ENCODE measurements at regions not wholly inside any gene's neighbourhood (a gene's known extent, or its start where the extent isn't known, plus 50 kb on each side); places are given as distances from the start of the nearest gene placed in this dataset.
A peak's percentile ranks its signal among the peaks of the same experiment; 100 is the strongest.

DNA sequence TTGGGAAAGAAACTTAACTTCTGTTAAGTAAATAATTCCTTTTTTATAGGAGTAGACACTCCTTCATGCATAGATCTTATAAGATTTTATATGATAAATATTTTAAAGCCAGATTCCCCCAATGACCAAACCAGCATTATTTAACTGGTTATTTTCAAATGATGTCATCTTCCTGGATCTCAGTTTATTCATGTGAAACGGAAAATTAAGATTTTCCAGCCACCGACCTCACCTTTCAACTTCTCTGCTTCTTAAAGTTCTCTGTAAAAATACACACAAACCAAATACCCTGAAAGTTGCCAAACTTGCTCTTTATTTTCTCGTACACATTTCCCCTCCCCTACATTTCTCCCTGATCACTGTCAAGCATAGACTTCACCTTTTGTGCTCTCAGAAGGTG is 364.2 kb downstream of the GALC start:
- TF ChIP-seq, protein P1, sequence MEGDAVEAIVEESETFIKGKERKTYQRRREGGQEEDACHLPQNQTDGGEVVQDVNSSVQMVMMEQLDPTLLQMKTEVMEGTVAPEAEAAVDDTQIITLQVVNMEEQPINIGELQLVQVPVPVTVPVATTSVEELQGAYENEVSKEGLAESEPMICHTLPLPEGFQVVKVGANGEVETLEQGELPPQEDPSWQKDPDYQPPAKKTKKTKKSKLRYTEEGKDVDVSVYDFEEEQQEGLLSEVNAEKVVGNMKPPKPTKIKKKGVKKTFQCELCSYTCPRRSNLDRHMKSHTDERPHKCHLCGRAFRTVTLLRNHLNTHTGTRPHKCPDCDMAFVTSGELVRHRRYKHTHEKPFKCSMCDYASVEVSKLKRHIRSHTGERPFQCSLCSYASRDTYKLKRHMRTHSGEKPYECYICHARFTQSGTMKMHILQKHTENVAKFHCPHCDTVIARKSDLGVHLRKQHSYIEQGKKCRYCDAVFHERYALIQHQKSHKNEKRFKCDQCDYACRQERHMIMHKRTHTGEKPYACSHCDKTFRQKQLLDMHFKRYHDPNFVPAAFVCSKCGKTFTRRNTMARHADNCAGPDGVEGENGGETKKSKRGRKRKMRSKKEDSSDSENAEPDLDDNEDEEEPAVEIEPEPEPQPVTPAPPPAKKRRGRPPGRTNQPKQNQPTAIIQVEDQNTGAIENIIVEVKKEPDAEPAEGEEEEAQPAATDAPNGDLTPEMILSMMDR (IDR thresholded peaks at IDR 0.05; ENCODE audit: low read depth, low read length, missing control alignments), result no peak
- H3K4me3 ChIP-seq (ENCODE audit: low read depth, low read length), result no peak overlapping the region
- DNase-seq (ENCODE audit: low read depth), result peak; percentile 33
- in situ Hi-C loops (cut with HindIII; ENCODE audit: low sequenced_read_pairs), result no loop called here

DNA sequence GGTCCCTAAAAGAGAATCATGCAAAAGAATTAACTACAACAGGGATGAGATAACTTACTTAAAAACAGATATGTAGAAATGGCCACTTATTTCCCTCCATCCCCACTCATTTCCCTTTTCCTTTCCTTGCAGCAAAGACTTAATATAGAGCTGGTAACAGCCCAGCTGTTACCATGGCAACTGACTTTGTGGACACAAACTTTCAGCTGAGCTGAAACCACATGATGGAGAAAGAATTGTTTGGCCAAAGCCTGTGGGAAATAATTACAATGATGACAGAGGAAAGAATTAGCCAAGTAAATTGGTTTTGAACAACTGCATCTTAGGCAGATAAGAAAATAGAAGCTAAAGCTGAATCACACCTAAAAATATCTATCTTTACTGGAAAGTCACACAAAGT is 364.9 kb downstream of the GALC start:
- DNase-seq (ENCODE audit: low read depth), result peak; percentile 88
- TF ChIP-seq, protein P1 (IDR thresholded peaks at IDR 0.05; ENCODE audit: low read depth, low read length, missing control alignments), result no peak
- in situ Hi-C loops (cut with HindIII; ENCODE audit: low sequenced_read_pairs), result no loop called here
- no peak overlapping the region for H3K4me3 ChIP-seq (ENCODE audit: low read depth, low read length)

DNA sequence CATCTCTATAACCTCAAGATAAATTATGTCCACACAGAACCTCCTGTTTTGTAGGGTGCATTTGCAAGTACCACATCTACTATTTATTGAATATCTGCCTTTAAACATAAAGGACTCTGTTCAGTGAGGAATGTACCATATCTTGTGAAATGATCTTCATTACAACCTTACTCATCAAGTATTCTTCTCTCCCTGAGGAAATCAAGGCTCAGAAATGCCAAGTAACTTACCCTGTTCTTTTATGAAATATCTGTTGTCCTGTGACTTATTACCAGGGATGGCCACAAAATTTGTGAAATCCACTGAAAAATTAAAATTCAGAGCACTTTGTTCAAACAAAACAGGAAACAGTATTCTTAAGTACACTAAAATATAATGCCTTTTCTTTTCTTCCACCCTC is 366.7 kb downstream of the GALC start:
- in situ Hi-C loops (cut with HindIII; ENCODE audit: low sequenced_read_pairs), result no loop called here
- no peak for DNase-seq (ENCODE audit: low read depth)
- no peak overlapping the region for H3K4me3 ChIP-seq (ENCODE audit: low read depth, low read length)
- TF ChIP-seq, protein P1 (IDR thresholded peaks at IDR 0.05; ENCODE audit: low read depth, low read length, missing control alignments), result no peak

DNA sequence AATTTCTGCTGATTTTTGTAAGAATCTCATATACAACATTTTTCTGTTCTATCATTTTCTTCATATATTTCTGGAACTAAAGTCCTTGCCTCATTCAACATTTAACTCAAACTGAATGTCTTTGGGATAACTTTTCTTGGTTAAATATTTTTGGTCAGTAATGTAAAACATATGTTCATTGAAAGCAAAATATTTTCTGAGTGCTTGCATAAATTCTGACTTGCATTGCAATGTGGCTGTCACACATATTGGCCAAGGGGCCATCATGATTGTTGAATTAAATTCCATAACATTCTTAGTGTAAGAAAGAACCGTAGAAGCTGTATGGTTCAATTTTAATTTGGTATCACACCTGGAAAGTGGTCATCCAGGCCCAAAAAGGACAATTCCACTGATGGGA is 369.4 kb downstream of the GALC start:
- TF ChIP-seq, protein P1 (IDR thresholded peaks at IDR 0.05; ENCODE audit: low read depth, low read length, missing control alignments), result no peak
- no peak overlapping the region for H3K4me3 ChIP-seq (ENCODE audit: low read depth, low read length)
- DNase-seq (ENCODE audit: low read depth), result no peak
- in situ Hi-C loops (cut with HindIII; ENCODE audit: low sequenced_read_pairs), result no loop called here

DNA sequence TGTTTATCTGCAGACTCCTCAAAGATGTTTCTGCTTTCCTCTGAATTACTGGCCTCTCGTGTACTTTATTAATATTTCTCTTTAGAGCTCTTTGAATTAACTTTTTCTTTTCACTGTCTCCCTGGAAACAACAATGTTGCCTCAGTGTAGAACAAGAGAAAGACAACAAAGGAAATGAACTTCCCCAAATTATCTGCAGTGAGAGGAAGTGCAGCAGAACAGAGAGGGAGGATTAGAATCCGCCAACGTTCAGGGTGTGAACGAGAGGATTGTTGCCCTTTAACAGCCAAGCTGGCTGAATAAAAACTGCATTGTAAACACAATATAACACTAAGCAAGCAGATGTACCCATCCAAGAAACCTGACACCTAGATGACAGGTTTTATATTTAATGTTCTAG is 375.9 kb downstream of the GALC start:
- in situ Hi-C loops (cut with HindIII; ENCODE audit: low sequenced_read_pairs), result no loop called here
- no peak overlapping the region for H3K4me3 ChIP-seq (ENCODE audit: low read depth, low read length)
- DNase-seq (ENCODE audit: low read depth), result no peak
- TF ChIP-seq, protein P1 (IDR thresholded peaks at IDR 0.05; ENCODE audit: low read depth, low read length, missing control alignments), result no peak

DNA sequence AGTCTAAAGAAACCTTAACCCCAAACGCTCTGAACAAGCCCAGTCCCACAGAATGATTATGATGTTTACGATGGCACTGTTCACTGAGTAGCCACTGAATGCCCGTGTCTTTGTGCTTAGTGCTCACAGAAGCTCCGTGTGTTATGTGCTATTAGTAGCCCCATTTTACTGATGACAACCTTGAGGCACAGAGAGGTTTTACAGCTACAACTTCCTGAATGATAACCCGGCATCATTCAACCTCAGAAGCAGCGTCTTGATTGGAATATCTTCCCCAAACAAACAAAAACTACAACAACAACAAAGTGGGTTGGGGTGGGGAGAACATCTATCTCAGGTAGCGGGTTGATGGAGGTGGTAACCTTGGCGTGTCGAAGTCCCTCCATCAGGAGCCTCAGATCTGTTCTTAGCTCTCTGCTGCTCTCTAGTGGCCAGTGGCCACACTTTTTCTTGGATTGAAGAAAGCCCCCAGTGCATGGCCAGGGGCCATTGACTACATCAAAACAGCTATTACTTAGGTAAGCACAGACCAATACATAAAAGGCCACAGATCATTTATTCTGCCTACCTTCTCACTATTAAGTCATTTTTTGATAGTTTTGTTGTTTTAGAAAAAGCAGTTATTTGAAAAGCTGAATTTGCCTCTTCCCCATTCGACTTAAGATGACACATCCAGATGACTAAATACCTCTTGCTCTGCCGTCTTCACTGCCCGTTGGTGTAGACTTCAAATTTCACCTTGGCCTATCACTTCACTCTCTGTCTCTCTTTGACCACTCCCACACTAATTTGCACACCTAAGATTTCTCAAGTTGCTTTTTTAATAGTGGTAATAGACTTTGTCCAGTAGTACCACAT is 376.9 kb downstream of the GALC start:
- H3K4me3 ChIP-seq (ENCODE audit: low read depth, low read length), result no peak overlapping the region
- in situ Hi-C loops (cut with HindIII; ENCODE audit: low sequenced_read_pairs), result no loop called here
- TF ChIP-seq, protein P1 (IDR thresholded peaks at IDR 0.05; ENCODE audit: low read depth, low read length, missing control alignments), result peak; percentile 77
- peak; percentile 37 for DNase-seq (ENCODE audit: low read depth)

All from astrocyte of the cerebellum (primary cell).